ENCODE measurements at regions not wholly inside any gene's neighbourhood (a gene's known extent, or its start where the extent isn't known, plus 50 kb on each side); places are given as distances from the start of the nearest gene placed in this dataset.

- H3K4me3 ChIP-seq, result no peak overlapping the region
- H3K4me1 ChIP-seq (ENCODE audit: low read depth), result no peaks in the 10 kb centered on the region
- no peaks in the 10 kb centered on the region for H3K36me3 ChIP-seq
- H3K9me3 ChIP-seq (ENCODE audit: low read depth), result no peaks in the 10 kb centered on the region
- no peak overlapping the region for H3K27ac ChIP-seq
- DNase-seq (ENCODE audit: low read depth in 1 of 2, low spot score in 1 of 2), result peak in 1 of 2 donors; percentile 64
- no peaks in the 10 kb centered on the region for H3K27me3 ChIP-seq
- no peak for TF ChIP-seq CTCF (IDR thresholded peaks at IDR 0.05; ENCODE audit: low read depth, low read length)
Observed at GRCh38 chr1:60564916-60565750, 491.6 kb upstream of the C1orf87 start.

- H3K9me3 ChIP-seq (ENCODE audit: low read depth), result no peaks in the 10 kb centered on the region
- no peak overlapping the region for H3K4me3 ChIP-seq
- H3K27me3 ChIP-seq, result no peaks in the 10 kb centered on the region
- H3K4me1 ChIP-seq (ENCODE audit: low read depth), result no peaks in the 10 kb centered on the region
- H3K36me3 ChIP-seq, result no peaks in the 10 kb centered on the region
- DNase-seq (ENCODE audit: low read depth in 1 of 2, low spot score in 1 of 2), result peak in 1 of 2 donors; percentile 61
- no peak overlapping the region for H3K27ac ChIP-seq
- TF ChIP-seq CTCF (IDR thresholded peaks at IDR 0.05; ENCODE audit: low read depth, low read length), result no peak
Observed at GRCh38 chr1:60563777-60564535, 490.4 kb upstream of the C1orf87 start.

- no peak for TF ChIP-seq CTCF (IDR thresholded peaks at IDR 0.05; ENCODE audit: low read depth, low read length)
- no peak overlapping the region for H3K27ac ChIP-seq
- no peaks in the 10 kb centered on the region for H3K27me3 ChIP-seq
- no peaks in the 10 kb centered on the region for H3K9me3 ChIP-seq (ENCODE audit: low read depth)
- no peaks in the 10 kb centered on the region for H3K36me3 ChIP-seq
- no peaks in the 10 kb centered on the region for H3K4me1 ChIP-seq (ENCODE audit: low read depth)
- peak in 1 of 2 donors; percentile 85 for DNase-seq (ENCODE audit: low read depth in 1 of 2, low spot score in 1 of 2)
- H3K4me3 ChIP-seq, result no peak overlapping the region
Observed at GRCh38 chr1:60562740-60563139, 489.2 kb upstream of the C1orf87 start.

- Histone ChIP-seq H3K9me3 (ENCODE audit: low read depth) (no peaks in the 10 kb centered on the region), H3K4me3 (no peak overlapping the region), H3K4me1 (ENCODE audit: low read depth) (no peaks in the 10 kb centered on the region), H3K27me3 (no peaks in the 10 kb centered on the region), H3K36me3 (no peaks in the 10 kb centered on the region), H3K27ac (no peak overlapping the region)
- no peak for DNase-seq (ENCODE audit: low read depth in 1 of 2, low spot score in 1 of 2)
- TF ChIP-seq CTCF (IDR thresholded peaks at IDR 0.05; ENCODE audit: low read depth, low read length), result no peak
Observed at GRCh38 chr1:60560701-60561100, 487.1 kb upstream of the C1orf87 start.

GRCh38 chr1:60558236-60558635 lies 484.7 kb upstream of the C1orf87 start:
- Histone ChIP-seq H3K9me3 (ENCODE audit: low read depth) (no peaks in the 10 kb centered on the region), H3K27me3 (no peaks in the 10 kb centered on the region), H3K4me3 (no peak overlapping the region), H3K27ac (no peak overlapping the region), H3K4me1 (ENCODE audit: low read depth) (no peaks in the 10 kb centered on the region), H3K36me3 (no peaks in the 10 kb centered on the region)
- no peak for DNase-seq (ENCODE audit: low read depth in 1 of 2, low spot score in 1 of 2)
- no peak for TF ChIP-seq CTCF (IDR thresholded peaks at IDR 0.05; ENCODE audit: low read depth, low read length)
